ENCODE measurements at regions not wholly inside any gene's neighbourhood (a gene's known extent, or its start where the extent isn't known, plus 50 kb on each side); places are given as distances from the start of the nearest gene placed in this dataset.

- H3K9me3 Mint-ChIP-seq = no peaks in the 10 kb centered on the region
- DNase-seq = no peak
- no peaks in the 10 kb centered on the region for H3K4me1 Mint-ChIP-seq
- H3K4me3 Mint-ChIP-seq = no peak overlapping the region
- H3K36me3 Mint-ChIP-seq (ENCODE audit: low read depth) = no peaks in the 10 kb centered on the region
- H3K27me3 Mint-ChIP-seq (ENCODE audit: low read depth, poor library complexity) = peaks cover 4% of the 10 kb centered on the region
- TF ChIP-seq CTCF (IDR thresholded peaks at IDR 0.05) = no peak
- H3K27ac Mint-ChIP-seq = no peak overlapping the region
These were observed 57.3 kb upstream of the SPRED1 start for GRCh38 chr15:38195191-38195901.

GRCh38 chr15:38196076-38196475 is 56.6 kb upstream of the SPRED1 start:
- H3K9me3 Mint-ChIP-seq = no peaks in the 10 kb centered on the region
- no peak for DNase-seq
- no peak for TF ChIP-seq CTCF (IDR thresholded peaks at IDR 0.05)
- peaks cover 3% of the 10 kb centered on the region for H3K27me3 Mint-ChIP-seq (ENCODE audit: low read depth, poor library complexity)
- no peaks in the 10 kb centered on the region for H3K36me3 Mint-ChIP-seq (ENCODE audit: low read depth)
- H3K4me1 Mint-ChIP-seq = no peaks in the 10 kb centered on the region
- no peak overlapping the region for H3K27ac Mint-ChIP-seq
- no peak overlapping the region for H3K4me3 Mint-ChIP-seq

- H3K4me1 Mint-ChIP-seq = no peaks in the 10 kb centered on the region
- no peaks in the 10 kb centered on the region for H3K27me3 Mint-ChIP-seq (ENCODE audit: low read depth, poor library complexity)
- no peak overlapping the region for H3K27ac Mint-ChIP-seq
- no peaks in the 10 kb centered on the region for H3K36me3 Mint-ChIP-seq (ENCODE audit: low read depth)
- no peak overlapping the region for H3K4me3 Mint-ChIP-seq
- no peak for DNase-seq
- TF ChIP-seq CTCF (IDR thresholded peaks at IDR 0.05) = no peak
- no peaks in the 10 kb centered on the region for H3K9me3 Mint-ChIP-seq
These were observed 55.1 kb upstream of the SPRED1 start for GRCh38 chr15:38197553-38197952.

- Mint-ChIP-seq H3K4me3 (no peak overlapping the region), H3K27ac (no peak overlapping the region), H3K9me3 (peaks cover 5% of the 10 kb centered on the region), H3K4me1 (peaks cover 15% of the 10 kb centered on the region), H3K27me3 (ENCODE audit: low read depth, poor library complexity) (no peaks in the 10 kb centered on the region), H3K36me3 (ENCODE audit: low read depth) (peaks cover 4% of the 10 kb centered on the region)
- no peak for DNase-seq
- TF ChIP-seq CTCF (IDR thresholded peaks at IDR 0.05) = no peak
These were observed 50.9 kb upstream of the SPRED1 start for GRCh38 chr15:38201714-38202113.

GRCh38 chr15:38202361-38202760 is 50.3 kb upstream of the SPRED1 start:
- H3K27ac Mint-ChIP-seq = no peak overlapping the region
- H3K9me3 Mint-ChIP-seq = peaks cover 5% of the 10 kb centered on the region
- no peak for TF ChIP-seq CTCF (IDR thresholded peaks at IDR 0.05)
- no peak overlapping the region for H3K4me3 Mint-ChIP-seq
- H3K4me1 Mint-ChIP-seq = peaks cover 22% of the 10 kb centered on the region
- no peaks in the 10 kb centered on the region for H3K27me3 Mint-ChIP-seq (ENCODE audit: low read depth, poor library complexity)
- peaks cover 4% of the 10 kb centered on the region for H3K36me3 Mint-ChIP-seq (ENCODE audit: low read depth)
- DNase-seq = no peak

Measured in nephron progenitor cell (in vitro differentiated cells).